IMR-90 (cell line): ENCODE measurements at regions not wholly inside any gene's neighbourhood (a gene's known extent, or its start where the extent isn't known, plus 50 kb on each side); places are given as distances from the start of the nearest gene placed in this dataset.

Source experiments
- CTCF ChIP-seq: conservative IDR thresholded peaks from 2 replicates; pipeline ENCODE4 v1.5.1; 2012; ENCODE audit warnings: mild to moderate bottlenecking, low read depth, low read length, improper control_type of control experiment
- MAZ ChIP-seq: IDR thresholded peaks from 2 replicates; pipeline ENCODE4 v1.6.1; 2012; ENCODE audit warnings: low read depth, mild to moderate bottlenecking, low read length, improper control_type of control experiment, moderate library complexity, borderline replicate concordance
- MXI1 ChIP-seq: IDR thresholded peaks from 2 replicates; pipeline ENCODE4 v1.6.1; 2012; ENCODE audit warnings: low read depth, mild to moderate bottlenecking, low read length, moderate library complexity, borderline replicate concordance
- POLR2A ChIP-seq: IDR thresholded peaks from 2 replicates; pipeline ENCODE4 v1.6.1; 2012; ENCODE audit warnings: mild to moderate bottlenecking, low read depth, low read length
- RAD21 ChIP-seq: IDR thresholded peaks from 2 replicates; pipeline ENCODE4 v1.6.1; 2012; ENCODE audit warnings: low read length, improper control_type of control experiment
- RCOR1 ChIP-seq: IDR thresholded peaks from 2 replicates; pipeline ENCODE4 v1.6.1; 2012; ENCODE audit warnings: mild to moderate bottlenecking, low read length, improper control_type of control experiment; ENCODE audit not compliant: insufficient replicate concordance
- RFX5 ChIP-seq: IDR thresholded peaks from 2 replicates; pipeline ENCODE4 v1.8.0; 2012; ENCODE audit warnings: low read depth, mild to moderate bottlenecking, low read length, moderate library complexity
- SMC3 ChIP-seq: fragments of 150-350 bp; IDR thresholded peaks from 2 replicates; pipeline ENCODE4 v1.6.1; 2016; ENCODE audit warnings: low read depth, mild to moderate bottlenecking, antibody characterized with exemption, low read length, moderate library complexity
- USF2 ChIP-seq: fragments of 150-350 bp; IDR thresholded peaks from 2 replicates; pipeline ENCODE4 v1.6.1; 2017; ENCODE audit warnings: mild to moderate bottlenecking, antibody characterized with exemption, low read length, low read depth
- TF ChIP-seq, protein P1 (sequence below): fragments of 150-350 bp; IDR thresholded peaks from 2 replicates; pipeline ENCODE4 v1.6.1; 2016; ENCODE audit warnings: low read depth, mild to moderate bottlenecking, low read length, moderate library complexity, borderline replicate concordance

DNA sequence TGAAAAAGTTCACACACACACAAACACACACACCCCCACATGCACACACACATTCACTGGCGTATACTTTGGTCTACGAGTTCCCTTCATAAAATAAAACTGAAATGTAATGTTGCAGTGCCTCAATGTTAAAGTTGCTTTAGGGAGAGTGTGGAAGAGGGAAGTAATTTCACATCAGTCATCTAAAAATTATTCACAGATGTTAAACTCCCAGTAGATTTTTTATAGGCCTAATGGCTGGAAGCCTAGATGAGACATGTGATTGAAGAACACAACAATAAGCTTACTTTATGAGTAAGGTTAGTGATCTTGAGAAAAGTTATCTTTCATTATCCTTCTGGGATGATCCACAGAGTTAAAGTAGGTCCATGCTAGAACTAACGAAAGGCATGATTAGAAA is 506.7 kb upstream of the CNTNAP5 start:
- TF ChIP-seq POLR2A (no peak), MAZ (no peak), SMC3 (no peak), RAD21 (no peak), CTCF (no peak), MXI1 (no peak), USF2 (no peak), RFX5 (no peak), RCOR1 (no peak)
- TF ChIP-seq, protein P1, sequence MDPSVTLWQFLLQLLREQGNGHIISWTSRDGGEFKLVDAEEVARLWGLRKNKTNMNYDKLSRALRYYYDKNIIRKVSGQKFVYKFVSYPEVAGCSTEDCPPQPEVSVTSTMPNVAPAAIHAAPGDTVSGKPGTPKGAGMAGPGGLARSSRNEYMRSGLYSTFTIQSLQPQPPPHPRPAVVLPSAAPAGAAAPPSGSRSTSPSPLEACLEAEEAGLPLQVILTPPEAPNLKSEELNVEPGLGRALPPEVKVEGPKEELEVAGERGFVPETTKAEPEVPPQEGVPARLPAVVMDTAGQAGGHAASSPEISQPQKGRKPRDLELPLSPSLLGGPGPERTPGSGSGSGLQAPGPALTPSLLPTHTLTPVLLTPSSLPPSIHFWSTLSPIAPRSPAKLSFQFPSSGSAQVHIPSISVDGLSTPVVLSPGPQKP = no peak
